ENCODE measurements at regions not wholly inside any gene's neighbourhood (a gene's known extent, or its start where the extent isn't known, plus 50 kb on each side); places are given as distances from the start of the nearest gene placed in this dataset.

- TF ChIP-seq CTCF (IDR thresholded peaks at IDR 0.05; ENCODE audit: borderline replicate concordance, extremely low read depth, low read length, poor library complexity, severe bottlenecking) (no peak), EZH2 (IDR thresholded peaks at IDR 0.05; ENCODE audit: borderline replicate concordance, low read depth, low read length, severe bottlenecking) (no peak)
These were observed 88.5 kb upstream of the ALX4 start for GRCh38 chr11:44398266-44399030.
